NCI-H2196 treated with DMSO at 0.1 percent for 48 hours (cell line): ENCODE measurements at regions not wholly inside any gene's neighbourhood (a gene's known extent, or its start where the extent isn't known, plus 50 kb on each side); places are given as distances from the start of the nearest gene placed in this dataset.

Source experiments
- DNase-seq: peaks from one replicate; lab custom pipeline; 2025; ENCODE audit not compliant: unreplicated experiment; lab: John Stamatoyannopoulos, UW

GRCh38 chr15:70407955-70408354 lies 310.2 kb upstream of the TLE3 start:
- no peak for DNase-seq

- no peak for DNase-seq
Observed at GRCh38 chr15:70407336-70407670, 309.6 kb upstream of the TLE3 start.

- DNase-seq: no peak
Observed at GRCh38 chr15:70406617-70407335, 309.1 kb upstream of the TLE3 start.

DNA sequence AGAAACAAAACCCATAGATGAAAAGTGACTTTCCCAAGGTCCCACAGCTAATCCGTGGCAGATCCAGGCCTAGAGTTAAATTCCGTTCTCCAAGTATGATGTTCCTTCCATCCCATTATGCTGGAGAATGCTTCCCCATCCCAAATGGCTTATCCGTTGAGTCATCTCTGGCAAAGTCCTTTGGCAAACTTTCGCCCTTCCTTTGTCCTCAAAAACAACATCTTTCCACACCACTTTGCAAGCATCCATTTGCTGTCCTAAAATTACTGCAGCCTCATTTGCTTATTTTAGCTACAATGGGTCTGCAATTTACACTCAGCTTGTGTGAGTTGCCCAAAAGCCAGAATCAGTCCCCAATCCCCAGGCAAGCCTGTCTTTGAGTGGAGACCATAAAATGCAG lies 304.0 kb upstream of the TLE3 start:
- DNase-seq: no peak

- DNase-seq: no peak
Observed at GRCh38 chr15:70400766-70401541, 303.2 kb upstream of the TLE3 start.

DNA sequence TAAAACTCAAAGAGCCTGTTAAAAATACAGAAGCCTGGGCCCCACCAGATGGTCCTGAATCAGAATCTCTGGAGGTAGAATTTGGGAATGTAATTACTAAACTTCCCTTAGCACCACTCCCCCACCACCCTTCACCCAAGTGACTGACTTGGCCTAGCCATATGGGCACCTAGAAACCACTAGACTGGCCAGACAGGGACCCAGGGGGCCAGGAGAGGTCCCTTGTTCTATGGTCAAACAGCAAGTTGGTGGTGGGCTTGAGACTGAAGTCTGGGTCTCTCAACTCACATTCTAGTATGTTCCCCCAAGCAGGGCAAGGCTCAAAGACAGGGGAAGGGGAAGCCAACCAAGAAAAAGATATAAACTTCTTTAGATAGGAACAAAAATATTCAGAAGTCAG lies 301.5 kb upstream of the TLE3 start:
- no peak for DNase-seq

DNA sequence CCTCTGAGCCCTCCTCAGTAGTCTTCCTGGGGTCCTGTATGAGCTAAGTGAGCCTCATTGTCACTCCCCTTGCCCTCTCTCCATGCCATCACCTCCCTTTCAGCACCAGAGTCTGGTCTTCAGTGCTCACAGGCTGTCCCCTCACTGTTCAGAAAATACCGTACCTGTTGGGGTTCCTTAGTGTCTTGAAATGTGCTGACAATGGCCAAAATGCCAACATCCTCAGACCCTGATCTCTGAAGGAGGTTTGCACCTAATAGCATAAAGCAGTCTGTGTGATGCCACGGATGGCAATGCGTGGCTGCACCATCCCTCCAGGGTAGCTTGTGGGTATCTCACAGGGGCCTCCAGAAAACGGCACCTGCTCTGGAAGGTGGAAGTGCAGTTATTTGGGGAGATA lies 301.0 kb upstream of the TLE3 start:
- DNase-seq: no peak

GRCh38 chr15:70396807-70397206 lies 299.1 kb upstream of the TLE3 start:
- DNase-seq: no peak

DNA sequence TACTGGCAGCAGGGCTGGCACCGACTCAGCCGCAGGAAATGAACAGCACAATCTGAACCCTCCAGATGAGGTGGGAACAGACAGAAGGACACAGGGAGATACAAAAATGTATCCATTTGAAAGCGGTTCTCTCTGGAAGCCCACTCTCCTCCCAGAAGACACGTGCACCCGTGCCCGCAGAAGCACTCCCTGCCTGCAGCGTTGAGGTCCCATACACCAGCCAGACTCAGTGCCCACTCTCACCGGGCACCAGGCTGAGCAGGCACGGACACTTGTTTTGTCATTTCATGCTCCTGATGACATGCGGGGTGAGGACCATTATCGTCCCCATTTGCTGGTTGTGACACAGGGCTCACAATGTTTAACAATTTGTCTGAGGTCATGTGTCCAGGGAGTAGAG lies 297.4 kb upstream of the TLE3 start:
- DNase-seq: no peak

- no peak for DNase-seq
Observed at GRCh38 chr15:70390723-70391122, 293.0 kb upstream of the TLE3 start.

- no peak for DNase-seq
Observed at GRCh38 chr15:70387993-70388392, 290.3 kb upstream of the TLE3 start.

DNA sequence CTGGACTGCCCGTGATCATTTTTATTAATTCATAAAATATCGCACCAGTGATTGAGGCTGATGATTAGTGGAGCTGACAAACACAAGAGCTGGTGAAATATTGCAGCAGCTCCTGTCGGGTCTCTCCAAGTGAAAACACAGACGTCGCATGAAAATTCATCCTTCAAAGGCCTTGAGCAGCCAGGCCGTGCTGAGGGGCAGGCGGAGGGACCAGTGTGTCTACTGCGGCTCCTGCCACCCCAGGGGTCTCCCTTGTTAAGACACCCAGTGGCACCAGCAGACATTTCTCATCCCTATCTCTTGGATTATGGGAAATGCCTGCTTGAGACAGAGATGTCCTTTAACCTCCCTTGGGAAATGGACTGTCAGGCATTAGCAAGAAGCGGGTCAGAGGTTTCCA lies 289.4 kb upstream of the TLE3 start:
- DNase-seq: no peak

GRCh38 chr15:70385711-70386110 lies 288.0 kb upstream of the TLE3 start:
- DNase-seq: no peak

- no peak for DNase-seq
Observed at GRCh38 chr15:70385052-70385451, 287.3 kb upstream of the TLE3 start.

- DNase-seq: no peak
Observed at GRCh38 chr15:70383856-70384255, 286.1 kb upstream of the TLE3 start.

DNA sequence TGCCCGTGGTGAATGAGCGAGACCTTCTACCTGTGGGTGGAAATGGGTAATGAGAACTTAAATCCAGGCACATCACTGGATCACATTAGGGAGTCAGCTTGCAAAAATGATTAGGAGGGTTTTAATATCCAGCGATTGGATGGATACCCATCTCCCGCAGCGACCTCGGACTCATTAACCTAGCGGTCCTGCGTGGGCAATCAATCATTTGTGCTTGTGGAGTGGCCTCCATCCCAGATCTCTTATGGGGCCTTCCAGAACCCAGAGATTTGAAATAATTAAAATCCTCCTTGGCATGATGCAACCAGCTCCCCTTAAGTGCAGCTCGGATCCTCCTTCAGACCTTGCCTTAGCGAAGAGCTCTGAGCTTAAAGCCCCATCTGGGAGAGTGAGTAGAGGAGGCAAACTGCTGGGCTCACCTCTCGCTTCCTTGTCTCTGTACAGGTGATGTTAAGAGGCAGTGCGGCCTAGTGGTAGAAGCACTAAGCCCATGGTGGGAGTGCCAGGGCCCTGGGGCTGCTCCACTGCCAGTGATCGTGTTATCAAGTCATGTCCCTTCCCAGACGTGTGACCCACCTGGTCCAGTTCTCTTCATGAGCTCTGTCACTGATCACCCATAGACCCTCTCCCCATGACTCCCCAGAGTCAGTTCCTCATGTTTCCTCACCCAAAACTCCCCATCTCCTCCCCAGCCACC lies 285.2 kb upstream of the TLE3 start:
- no peak for DNase-seq

DNA sequence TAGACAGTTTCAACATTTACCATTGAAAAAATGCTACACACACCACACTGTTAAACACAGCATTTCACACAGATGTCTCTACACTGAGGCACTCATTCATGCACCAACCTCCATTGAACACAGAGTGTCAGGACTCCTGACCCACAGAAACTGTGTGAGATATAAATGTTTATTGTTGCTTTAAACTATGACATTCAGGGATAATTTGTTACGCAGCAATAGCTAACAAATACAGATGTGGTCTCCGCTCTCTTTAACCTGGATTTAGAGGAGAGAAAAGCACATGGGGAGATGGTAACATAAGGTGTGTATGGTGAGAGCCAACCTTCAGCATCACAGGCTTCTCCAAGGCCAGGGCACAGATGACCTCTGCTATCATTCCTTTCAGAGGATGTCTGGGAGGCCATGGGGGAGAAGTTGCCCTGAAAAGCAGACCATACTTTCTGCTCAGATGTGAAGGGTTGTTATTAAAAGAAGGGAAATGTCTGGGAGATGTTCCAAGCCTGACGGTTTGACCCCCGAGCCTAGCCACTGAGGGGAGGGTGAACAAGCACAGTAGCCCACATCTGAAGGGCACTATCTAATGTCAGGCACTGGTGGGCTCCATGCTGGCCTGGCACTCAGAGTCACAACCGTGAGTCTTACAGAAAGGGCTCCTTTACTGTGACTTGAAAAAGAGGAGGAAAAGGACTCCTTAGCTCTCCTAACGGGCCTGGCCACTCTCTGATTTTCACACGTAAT lies 284.5 kb upstream of the TLE3 start:
- DNase-seq: no peak

DNA sequence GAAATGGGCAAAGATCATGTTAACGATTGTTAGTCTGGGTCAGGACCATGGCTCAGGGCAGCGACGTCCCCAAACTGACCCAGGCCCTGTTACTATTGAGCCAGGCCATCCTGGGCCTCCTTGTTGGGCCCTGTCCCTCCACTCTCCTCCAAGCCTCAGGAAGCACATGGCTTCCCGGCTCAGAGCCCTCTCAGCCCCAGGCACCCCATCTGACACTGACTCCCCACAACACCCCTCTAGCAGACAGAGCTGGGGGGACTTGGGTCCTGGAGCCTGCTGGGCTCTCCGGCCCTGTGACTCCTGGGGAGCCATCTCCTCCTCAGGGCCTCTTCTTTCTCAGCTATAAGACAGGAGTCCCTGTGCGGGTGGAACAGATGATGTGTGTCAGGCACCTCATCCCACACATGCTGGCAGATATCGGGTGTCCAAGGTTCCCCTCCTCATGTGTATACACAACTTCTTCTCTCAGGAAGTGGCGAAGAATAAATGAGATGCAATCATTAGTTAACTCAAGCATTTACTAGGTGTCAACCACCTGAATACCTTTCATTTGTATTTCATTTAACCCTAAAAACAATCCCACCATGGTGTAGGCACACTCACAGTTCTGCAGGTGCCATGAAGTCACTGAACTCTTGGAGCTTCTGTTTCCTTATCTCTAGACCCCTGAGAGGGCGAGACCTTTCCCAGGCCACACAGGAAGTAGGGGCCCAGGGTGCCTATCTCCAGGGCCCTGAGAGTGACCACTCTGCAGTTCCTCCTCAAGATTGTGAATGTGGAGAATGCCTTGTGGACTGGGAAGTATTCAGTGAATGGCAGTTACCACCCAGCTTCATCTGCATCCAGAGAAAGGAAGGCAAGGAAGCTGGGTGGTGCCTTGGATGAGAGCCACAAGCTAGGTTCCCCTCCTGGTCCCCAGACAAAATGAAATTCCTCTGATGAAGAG lies 282.5 kb upstream of the TLE3 start:
- no peak for DNase-seq

DNA sequence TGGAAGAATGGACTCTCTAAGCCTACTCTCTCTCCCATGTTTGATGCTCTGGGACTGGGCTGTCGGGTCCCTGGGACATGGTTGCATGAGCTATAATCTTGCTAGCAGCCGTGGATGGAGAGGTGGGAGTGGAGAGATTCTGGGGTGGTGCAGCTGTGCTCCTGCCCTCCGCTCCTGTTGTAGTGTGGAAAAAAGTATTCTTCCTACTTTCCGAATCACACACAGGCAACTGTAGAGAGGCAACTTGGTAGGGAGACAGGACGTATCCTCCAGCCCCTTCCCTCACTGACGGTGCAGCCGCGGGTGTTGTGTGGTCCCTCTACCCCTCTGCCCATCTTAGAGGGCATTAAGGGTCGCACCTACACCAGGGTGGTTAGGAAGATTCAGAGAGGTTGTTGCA lies 281.4 kb upstream of the TLE3 start:
- DNase-seq: no peak
